Activated CD8-positive, alpha-beta memory T cell treated with anti-CD3 and anti-CD28 coated beads, Interleukin-2, amount 50 U/mL, for 4 hours (primary cell): ENCODE measurements at regions not wholly inside any gene's neighbourhood (a gene's known extent, or its start where the extent isn't known, plus 50 kb on each side); places are given as distances from the start of the nearest gene placed in this dataset.

Experiments
- DNase-seq: peaks from one replicate; pipeline ENCODE4 v3.0.0-alpha.2; 2020

- DNase-seq, result no peak
Observed at GRCh38 chrX:38856670-38857265, 55.5 kb downstream of the MID1IP1 start.

- no peak for DNase-seq
Observed at GRCh38 chrX:38857736-38858523, 56.7 kb downstream of the MID1IP1 start.

- no peak for DNase-seq
Observed at GRCh38 chrX:38859602-38860001, 58.3 kb downstream of the MID1IP1 start.

GRCh38 chrX:38860106-38861013 lies 59.1 kb downstream of the MID1IP1 start:
- no peak for DNase-seq

GRCh38 chrX:38861489-38861888 lies 60.2 kb downstream of the MID1IP1 start:
- DNase-seq, result no peak

- DNase-seq, result no peak
Observed at GRCh38 chrX:38862100-38862499, 60.8 kb downstream of the MID1IP1 start.

- DNase-seq, result no peak
Observed at GRCh38 chrX:38864165-38864564, 62.9 kb downstream of the MID1IP1 start.

GRCh38 chrX:38868321-38868720 lies 67.1 kb downstream of the MID1IP1 start:
- DNase-seq, result no peak

GRCh38 chrX:38868941-38869401 lies 67.7 kb downstream of the MID1IP1 start:
- DNase-seq, result no peak

- no peak for DNase-seq
Observed at GRCh38 chrX:38870361-38870895, 69.2 kb downstream of the MID1IP1 start.

GRCh38 chrX:38871129-38872029 lies 70.1 kb downstream of the MID1IP1 start:
- DNase-seq, result no peak

- DNase-seq, result no peak
Observed at GRCh38 chrX:38877366-38877765, 76.1 kb downstream of the MID1IP1 start.

- DNase-seq, result no peak
Observed at GRCh38 chrX:38878641-38879340, 77.5 kb downstream of the MID1IP1 start.

GRCh38 chrX:38879631-38880220 lies 78.5 kb downstream of the MID1IP1 start:
- no peak for DNase-seq

- DNase-seq, result no peak
Observed at GRCh38 chrX:38880296-38880854, 79.1 kb downstream of the MID1IP1 start.

- DNase-seq, result no peak
Observed at GRCh38 chrX:38881066-38881465, 79.8 kb downstream of the MID1IP1 start.

- DNase-seq, result no peak
Observed at GRCh38 chrX:38881727-38882126, 80.5 kb downstream of the MID1IP1 start.

GRCh38 chrX:38882894-38883626 lies 81.8 kb downstream of the MID1IP1 start:
- no peak for DNase-seq

- no peak for DNase-seq
Observed at GRCh38 chrX:38886112-38886511, 84.9 kb downstream of the MID1IP1 start.

GRCh38 chrX:38887222-38887621 lies 86.0 kb downstream of the MID1IP1 start:
- DNase-seq, result no peak
